ENCODE measurements at regions not wholly inside any gene's neighbourhood (a gene's known extent, or its start where the extent isn't known, plus 50 kb on each side); places are given as distances from the start of the nearest gene placed in this dataset.

DNA sequence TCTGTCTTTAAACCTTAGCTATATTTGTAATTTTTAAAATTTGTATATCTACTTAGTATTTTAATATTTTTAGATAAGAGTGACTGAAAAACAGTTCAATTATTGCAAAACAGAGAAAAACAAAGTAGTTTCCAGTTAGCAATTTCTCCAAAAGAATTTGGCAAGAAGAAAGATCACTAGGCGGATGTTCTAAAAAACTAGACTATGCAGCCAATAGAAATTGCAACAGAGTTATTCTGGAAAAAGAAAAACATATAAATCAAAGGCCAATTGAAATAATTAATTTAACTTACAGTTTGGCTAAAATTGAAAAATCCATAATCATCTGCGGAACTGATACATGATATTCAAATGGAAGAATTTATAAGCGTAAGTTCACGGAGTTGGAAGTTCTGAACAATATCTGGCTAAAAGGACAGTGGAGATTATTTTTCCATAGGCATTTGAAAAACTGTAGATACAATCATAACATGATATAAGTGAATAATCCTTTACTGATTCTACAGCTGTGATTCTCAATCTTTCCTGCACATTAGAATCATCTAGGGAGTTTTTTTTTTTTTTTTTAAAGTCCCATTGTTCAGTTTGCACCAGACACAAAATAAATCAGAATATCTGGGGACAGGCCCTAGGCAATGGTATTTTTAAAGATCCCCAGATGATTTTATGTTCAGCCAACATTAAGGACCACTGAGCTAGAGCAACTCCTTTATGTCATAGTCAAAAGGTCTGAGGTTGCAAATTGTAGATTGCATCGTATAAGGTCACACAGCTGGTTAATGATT is 605.1 kb upstream of the DAB2 start:
- no peak for DNase-seq

DNA sequence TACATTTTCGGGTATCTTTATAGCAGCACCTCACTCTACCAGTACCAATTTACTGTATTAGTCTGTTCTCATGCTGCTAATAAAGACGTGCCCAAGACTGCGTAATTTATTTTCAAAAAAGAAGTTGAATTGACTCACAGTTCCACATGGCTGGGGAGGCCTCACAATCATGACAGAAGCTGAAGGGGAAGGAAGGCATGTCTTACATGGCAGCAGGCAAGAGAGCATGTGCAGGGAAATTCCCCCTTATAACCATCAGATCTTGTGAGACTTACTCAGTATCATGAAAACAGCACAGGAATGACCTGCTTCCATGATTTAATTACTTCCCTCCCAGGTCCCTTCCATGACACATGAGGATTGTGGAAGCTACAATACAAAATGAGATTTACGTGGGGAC is 602.6 kb upstream of the DAB2 start:
- DNase-seq = no peak

GRCh38 chr5:40025586-40025985 is 600.8 kb upstream of the DAB2 start:
- peak; percentile 13 for DNase-seq

GRCh38 chr5:40022057-40022456 is 597.3 kb upstream of the DAB2 start:
- no peak for DNase-seq

- DNase-seq = no peak
Measured at GRCh38 chr5:40021007-40021406, 596.2 kb upstream of the DAB2 start.

- DNase-seq = no peak
Measured at GRCh38 chr5:40017918-40018317, 593.1 kb upstream of the DAB2 start.

DNA sequence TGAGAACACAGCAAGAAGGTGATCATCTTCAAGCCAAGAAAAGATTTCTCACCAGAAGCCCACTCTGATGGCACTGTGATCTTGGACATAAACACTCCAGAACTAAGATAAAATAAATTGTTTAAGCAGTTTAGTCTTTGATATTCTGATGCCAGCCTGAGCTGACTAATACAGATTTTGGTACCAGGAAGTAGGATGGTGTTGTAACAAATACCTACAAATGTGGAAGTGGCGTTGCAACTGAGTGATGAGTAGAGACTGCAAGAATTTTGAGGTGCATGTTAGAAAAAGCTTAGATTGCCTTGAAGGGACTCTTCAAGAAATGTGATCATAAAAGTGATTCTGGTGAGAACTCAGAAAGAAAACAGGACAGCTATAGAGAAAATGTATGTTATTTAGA is 592.4 kb upstream of the DAB2 start:
- no peak for DNase-seq

DNA sequence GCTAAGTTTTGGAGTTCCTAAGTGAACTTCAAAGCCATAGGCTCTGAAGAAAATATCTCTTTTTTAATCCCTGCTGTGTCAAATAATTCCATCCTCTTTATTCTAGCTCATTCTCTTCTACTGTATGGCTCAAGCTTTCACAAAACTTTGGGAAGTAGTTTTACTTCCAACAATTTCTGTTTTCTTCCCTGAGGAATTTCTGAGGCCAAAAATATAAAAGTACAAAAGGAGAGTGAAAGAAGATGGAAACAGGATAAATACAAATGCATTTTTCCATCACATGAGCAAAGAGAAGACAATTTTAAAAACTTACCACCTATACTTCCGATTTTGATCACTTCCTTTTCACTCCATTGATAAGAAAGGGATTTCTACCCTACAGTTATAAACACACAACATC is 585.7 kb upstream of the DAB2 start:
- DNase-seq = no peak

GRCh38 chr5:40006260-40006659 is 581.5 kb upstream of the DAB2 start:
- DNase-seq = no peak

- DNase-seq = no peak
Measured at GRCh38 chr5:40001796-40002195, 577.0 kb upstream of the DAB2 start.

DNA sequence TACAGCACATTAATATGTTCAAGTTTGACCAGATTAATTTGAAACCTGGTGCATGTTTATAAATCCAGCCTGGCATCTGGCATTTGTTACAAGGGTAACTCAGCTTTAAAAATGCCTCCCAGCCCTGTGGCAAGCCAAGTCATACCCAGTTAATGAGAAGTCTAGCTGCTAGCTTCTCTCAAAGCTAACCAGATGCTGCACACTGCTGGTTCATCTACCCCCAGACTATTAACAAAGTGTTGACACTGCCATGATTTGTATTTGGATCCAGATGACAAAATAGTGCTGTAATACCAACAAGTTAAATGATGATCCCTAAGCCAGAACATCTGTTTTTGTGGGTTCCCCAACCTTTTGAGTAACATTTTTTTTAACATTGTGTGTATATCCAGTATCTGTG is 573.7 kb upstream of the DAB2 start:
- no peak for DNase-seq

DNA sequence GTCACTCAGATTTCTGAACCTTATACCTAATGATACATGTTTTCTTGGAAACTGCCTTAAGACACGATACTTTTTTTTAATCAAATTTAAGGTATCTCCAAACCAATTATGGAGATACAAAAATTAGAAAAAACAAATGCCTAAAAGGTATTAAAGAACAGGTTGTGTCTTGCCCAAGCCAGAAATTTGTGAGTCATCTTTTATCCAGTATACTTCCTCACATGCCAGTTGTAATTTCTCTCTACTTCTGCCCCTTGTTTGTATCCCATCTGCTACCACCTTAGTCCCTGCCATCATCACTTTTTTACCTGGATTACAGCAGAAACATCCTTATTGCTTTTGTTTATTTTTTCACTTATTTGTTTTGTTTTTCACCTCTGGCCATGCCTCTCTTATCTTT is 571.2 kb upstream of the DAB2 start:
- DNase-seq = no peak

DNA sequence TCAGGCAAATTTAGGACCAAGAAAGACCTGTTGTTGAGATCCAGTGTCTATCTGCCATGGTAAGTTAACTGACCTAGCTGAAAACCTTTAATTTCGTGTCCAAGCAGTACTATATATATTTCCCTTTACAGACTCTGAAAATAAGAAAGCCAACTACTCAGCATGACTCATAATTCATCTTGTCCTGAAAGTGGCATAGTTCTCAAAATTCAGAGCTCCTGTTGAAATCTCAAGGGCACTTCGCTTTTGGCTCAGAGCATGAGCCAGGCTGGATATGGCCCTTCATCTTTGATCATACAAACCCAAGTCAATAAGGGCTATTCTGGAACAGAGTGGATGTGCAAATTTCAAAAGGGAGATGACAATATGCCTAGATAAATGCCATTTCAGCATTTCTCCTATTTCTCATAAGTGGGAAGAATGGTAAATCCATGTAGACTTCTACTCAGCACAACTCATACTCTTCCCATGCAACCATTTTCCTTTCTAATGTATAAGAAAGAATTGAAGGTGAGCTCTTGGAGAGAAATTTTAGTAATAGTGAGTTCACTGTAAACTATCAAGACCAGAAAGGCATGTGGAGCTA is 567.9 kb upstream of the DAB2 start:
- DNase-seq = no peak

GRCh38 chr5:39986614-39987013 is 561.8 kb upstream of the DAB2 start:
- DNase-seq = no peak

DNA sequence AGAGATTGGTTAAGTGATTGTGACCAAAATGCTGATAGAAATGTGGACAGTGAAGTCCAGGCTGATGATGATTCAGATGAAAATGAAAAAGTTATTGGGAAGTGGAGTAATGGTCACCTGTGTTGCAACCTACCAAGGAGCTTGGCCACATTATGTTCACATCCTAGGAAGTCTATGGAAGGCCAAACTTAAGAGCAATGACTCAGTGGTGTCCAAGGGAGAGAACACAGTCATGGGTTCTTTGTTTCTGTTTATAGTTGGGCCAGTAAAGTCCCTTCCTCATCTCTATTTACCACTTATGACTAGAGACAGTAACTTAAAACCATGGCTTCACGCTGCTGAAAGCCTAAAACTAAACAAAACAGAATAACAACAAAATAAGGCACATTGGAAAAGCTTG is 555.3 kb upstream of the DAB2 start:
- DNase-seq = no peak

- DNase-seq = no peak
Measured at GRCh38 chr5:39977066-39977655, 552.4 kb upstream of the DAB2 start.

- no peak for DNase-seq
Measured at GRCh38 chr5:39970117-39970798, 545.5 kb upstream of the DAB2 start.

GRCh38 chr5:39968381-39968780 is 543.6 kb upstream of the DAB2 start:
- no peak for DNase-seq

DNA sequence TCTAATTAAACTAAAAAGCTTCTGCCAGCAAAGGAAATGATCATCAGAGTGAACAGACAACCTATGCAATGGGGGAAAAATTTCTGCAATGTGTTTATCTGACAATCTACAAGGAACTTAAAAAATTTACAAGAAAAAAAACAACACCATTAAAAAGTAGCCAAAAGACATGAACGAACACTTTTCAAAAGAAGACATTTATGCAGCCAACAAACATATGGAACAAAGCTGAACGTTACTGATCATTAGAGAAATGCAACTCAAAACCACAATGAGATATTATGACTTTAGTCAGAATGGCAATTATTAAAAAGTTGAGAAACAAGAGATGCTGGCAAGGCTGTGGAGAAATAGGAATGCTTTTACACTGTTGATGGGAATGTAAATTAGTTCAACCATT is 530.4 kb upstream of the DAB2 start:
- no peak for DNase-seq

- DNase-seq = no peak
Measured at GRCh38 chr5:39951070-39951469, 526.3 kb upstream of the DAB2 start.

- DNase-seq = peak; percentile 91
Measured at GRCh38 chr5:39948867-39949468, 524.2 kb upstream of the DAB2 start.

GRCh38 chr5:39948341-39948740 is 523.6 kb upstream of the DAB2 start:
- DNase-seq = no peak

GRCh38 chr5:39947657-39948056 is 522.9 kb upstream of the DAB2 start:
- DNase-seq = peak; percentile 7
